ENCODE measurements at regions not wholly inside any gene's neighbourhood (a gene's known extent, or its start where the extent isn't known, plus 50 kb on each side); places are given as distances from the start of the nearest gene placed in this dataset.
A peak's percentile ranks its signal among the peaks of the same experiment; 100 is the strongest.
"Not testable (repeated sequence)": the region's sequence is repeated elsewhere in the genome, so short reads cannot be mapped to it uniquely, and the experiment has no call there.

DNA sequence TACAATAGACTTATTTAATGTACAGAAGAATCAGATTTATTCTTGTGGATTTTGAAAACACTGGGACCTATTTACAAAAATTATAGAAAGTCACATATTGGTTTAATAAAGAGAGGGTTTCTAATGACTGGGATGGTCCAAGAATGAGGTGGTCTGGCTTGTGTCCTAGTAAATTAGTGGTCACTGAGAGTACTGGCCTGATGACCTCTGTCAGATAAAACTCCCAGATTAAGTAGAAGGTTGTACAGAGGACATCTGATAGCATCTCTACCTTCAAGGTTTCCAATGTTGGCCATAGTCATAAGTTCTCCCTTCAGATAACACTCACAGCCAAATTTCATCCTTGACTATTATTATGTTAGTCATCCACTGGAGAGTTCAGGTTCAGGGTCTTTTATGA lies 692.9 kb downstream of the MTRR start:
- Histone ChIP-seq H3K36me3 (ENCODE audit: control insufficient read depth, insufficient read depth, low read length) (no peaks in the 10 kb centered on the region), H3K4me3 (ENCODE audit: low read length) (no peak overlapping the region), H3K27ac (ENCODE audit: low read depth, low read length) (no peak overlapping the region), H3K9me3 (ENCODE audit: control insufficient read depth, low read length) (no peaks in the 10 kb centered on the region), H3K27me3 (ENCODE audit: control insufficient read depth, insufficient read depth, low read length, poor library complexity, severe bottlenecking) (no peaks in the 10 kb centered on the region), H3K4me1 (ENCODE audit: control insufficient read depth, insufficient read depth, low read length) (no peaks in the 10 kb centered on the region), H3K9ac (ENCODE audit: extremely low read depth, low read length, poor library complexity, severe bottlenecking) (no peak overlapping the region)
- Mint-ChIP-seq H3K27ac (no peak overlapping the region), H3K4me1 (no peaks in the 10 kb centered on the region), H3K9me3 (no peaks in the 10 kb centered on the region), H3K36me3 (ENCODE audit: low read depth) (no peaks in the 10 kb centered on the region), H3K27me3 (ENCODE audit: insufficient read depth) (no peaks in the 10 kb centered on the region), H3K4me3 (no peak overlapping the region)
- TF ChIP-seq, protein P1, sequence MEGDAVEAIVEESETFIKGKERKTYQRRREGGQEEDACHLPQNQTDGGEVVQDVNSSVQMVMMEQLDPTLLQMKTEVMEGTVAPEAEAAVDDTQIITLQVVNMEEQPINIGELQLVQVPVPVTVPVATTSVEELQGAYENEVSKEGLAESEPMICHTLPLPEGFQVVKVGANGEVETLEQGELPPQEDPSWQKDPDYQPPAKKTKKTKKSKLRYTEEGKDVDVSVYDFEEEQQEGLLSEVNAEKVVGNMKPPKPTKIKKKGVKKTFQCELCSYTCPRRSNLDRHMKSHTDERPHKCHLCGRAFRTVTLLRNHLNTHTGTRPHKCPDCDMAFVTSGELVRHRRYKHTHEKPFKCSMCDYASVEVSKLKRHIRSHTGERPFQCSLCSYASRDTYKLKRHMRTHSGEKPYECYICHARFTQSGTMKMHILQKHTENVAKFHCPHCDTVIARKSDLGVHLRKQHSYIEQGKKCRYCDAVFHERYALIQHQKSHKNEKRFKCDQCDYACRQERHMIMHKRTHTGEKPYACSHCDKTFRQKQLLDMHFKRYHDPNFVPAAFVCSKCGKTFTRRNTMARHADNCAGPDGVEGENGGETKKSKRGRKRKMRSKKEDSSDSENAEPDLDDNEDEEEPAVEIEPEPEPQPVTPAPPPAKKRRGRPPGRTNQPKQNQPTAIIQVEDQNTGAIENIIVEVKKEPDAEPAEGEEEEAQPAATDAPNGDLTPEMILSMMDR (conservative IDR thresholded peaks at IDR 0.05), result no peak
- no peak for DNase-seq

DNA sequence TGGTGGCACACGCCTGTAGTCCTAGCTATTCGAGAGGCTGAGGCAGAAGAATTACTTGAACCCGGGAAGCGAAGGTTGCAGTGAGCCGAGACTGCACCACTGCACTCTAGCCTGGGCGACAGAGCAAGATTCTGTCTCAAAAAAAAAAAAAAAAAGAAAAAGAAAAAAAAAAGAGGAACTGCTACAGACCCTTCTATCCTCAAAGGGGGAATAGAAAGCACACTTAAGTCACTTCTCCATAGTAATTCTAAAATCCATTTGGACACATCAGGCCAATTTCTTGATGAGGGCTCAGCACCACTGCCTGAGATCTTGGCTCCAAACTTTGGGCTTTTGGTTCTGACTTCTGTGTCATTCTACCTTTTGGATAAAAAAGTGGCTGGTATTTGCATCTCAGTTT lies 694.6 kb downstream of the MTRR start:
- H3K27ac Mint-ChIP-seq; H3K4me3 Mint-ChIP-seq; H3K36me3 Mint-ChIP-seq (ENCODE audit: low read depth); H3K4me3 ChIP-seq (ENCODE audit: low read length); H3K4me1 ChIP-seq (ENCODE audit: control insufficient read depth, insufficient read depth, low read length); H3K4me1 Mint-ChIP-seq; H3K27me3 Mint-ChIP-seq (ENCODE audit: insufficient read depth); H3K36me3 ChIP-seq (ENCODE audit: control insufficient read depth, insufficient read depth, low read length); DNase-seq; H3K27ac ChIP-seq (ENCODE audit: low read depth, low read length); H3K9me3 Mint-ChIP-seq; H3K9ac ChIP-seq (ENCODE audit: extremely low read depth, low read length, poor library complexity, severe bottlenecking); H3K9me3 ChIP-seq (ENCODE audit: control insufficient read depth, low read length); H3K27me3 ChIP-seq (ENCODE audit: control insufficient read depth, insufficient read depth, low read length, poor library complexity, severe bottlenecking): not testable (repeated sequence)
- 74 to 79% methylated on average over 6 of the region's 6 CpGs for WGBS, 2 experiments (ENCODE audit: insufficient coverage in 1 of 2, insufficient read length in 1 of 2)

DNA sequence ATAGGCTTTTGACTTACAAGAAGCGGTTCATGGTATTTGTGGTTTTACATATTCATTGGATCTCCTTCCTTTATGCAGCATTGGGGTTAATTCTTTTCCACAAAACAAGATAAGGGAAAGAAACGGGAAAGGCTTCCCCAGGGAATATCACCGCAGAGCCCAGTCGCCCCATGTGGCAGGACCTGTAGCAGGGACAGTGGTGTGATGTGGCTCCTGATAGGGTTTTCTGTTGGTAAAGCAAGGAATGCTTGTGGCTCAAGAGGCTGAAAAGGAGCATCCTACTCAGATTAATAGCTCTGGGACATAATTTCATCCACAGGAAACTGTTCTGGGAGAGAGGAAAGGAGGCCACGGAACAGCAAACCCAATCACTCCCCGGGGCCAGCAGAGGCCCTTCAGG lies 699.9 kb downstream of the MTRR start:
- peaks cover 5% of the 10 kb centered on the region for H3K4me1 Mint-ChIP-seq
- no peak overlapping the region for H3K27ac Mint-ChIP-seq
- Histone ChIP-seq H3K36me3 (ENCODE audit: control insufficient read depth, insufficient read depth, low read length) (no peaks in the 10 kb centered on the region), H3K4me3 (ENCODE audit: low read length) (no peak overlapping the region), H3K9me3 (ENCODE audit: control insufficient read depth, low read length) (no peaks in the 10 kb centered on the region), H3K4me1 (ENCODE audit: control insufficient read depth, insufficient read depth, low read length) (no peaks in the 10 kb centered on the region), H3K27ac (ENCODE audit: low read depth, low read length) (no peak overlapping the region), H3K27me3 (ENCODE audit: control insufficient read depth, insufficient read depth, low read length, poor library complexity, severe bottlenecking) (no peaks in the 10 kb centered on the region), H3K9ac (ENCODE audit: extremely low read depth, low read length, poor library complexity, severe bottlenecking) (no peak overlapping the region)
- DNase-seq, result peak; percentile 53
- TF ChIP-seq, protein P1 (conservative IDR thresholded peaks at IDR 0.05), result no peak
- WGBS, 2 experiments (ENCODE audit: insufficient coverage in 1 of 2, insufficient read length in 1 of 2), result 77 to 89% methylated on average over 3 to 6 of the region's 6 CpGs
- no peaks in the 10 kb centered on the region for H3K9me3 Mint-ChIP-seq
- no peaks in the 10 kb centered on the region for H3K36me3 Mint-ChIP-seq (ENCODE audit: low read depth)
- H3K27me3 Mint-ChIP-seq (ENCODE audit: insufficient read depth), result peaks cover 2% of the 10 kb centered on the region
- no peak overlapping the region for H3K4me3 Mint-ChIP-seq

DNA sequence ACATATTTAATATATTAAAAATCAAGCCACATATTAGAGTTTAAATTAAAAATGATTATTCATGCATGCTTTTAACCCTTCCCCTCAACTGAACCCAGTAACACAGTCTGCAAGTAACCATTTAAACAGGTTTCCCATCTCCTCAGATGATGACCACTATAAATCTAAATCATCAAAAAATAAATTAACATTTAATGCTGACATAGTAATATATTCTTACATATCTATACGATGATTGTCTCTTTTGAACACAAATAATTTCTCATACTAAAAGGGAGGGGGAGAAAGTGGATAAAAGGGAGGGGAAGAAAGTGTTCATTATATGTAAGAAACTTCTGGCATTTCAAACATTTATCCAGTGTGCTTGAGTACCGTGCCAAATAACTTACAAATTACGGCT lies 701.6 kb downstream of the MTRR start:
- H3K9me3 Mint-ChIP-seq, result no peaks in the 10 kb centered on the region
- H3K36me3 Mint-ChIP-seq (ENCODE audit: low read depth), result no peaks in the 10 kb centered on the region
- no peak overlapping the region for H3K27ac Mint-ChIP-seq
- H3K4me3 Mint-ChIP-seq, result no peak overlapping the region
- H3K9me3 ChIP-seq (ENCODE audit: control insufficient read depth, low read length), result no peaks in the 10 kb centered on the region
- no peak overlapping the region for H3K9ac ChIP-seq (ENCODE audit: extremely low read depth, low read length, poor library complexity, severe bottlenecking)
- 60% methylated on average over 2 of the region's 3 CpGs; no CpG with 5 or more reads in 1 of the 2 experiments for WGBS, 2 experiments (ENCODE audit: insufficient coverage in 1 of 2, insufficient read length in 1 of 2)
- no peaks in the 10 kb centered on the region for H3K36me3 ChIP-seq (ENCODE audit: control insufficient read depth, insufficient read depth, low read length)
- no peaks in the 10 kb centered on the region for H3K4me1 ChIP-seq (ENCODE audit: control insufficient read depth, insufficient read depth, low read length)
- H3K27me3 ChIP-seq (ENCODE audit: control insufficient read depth, insufficient read depth, low read length, poor library complexity, severe bottlenecking), result no peaks in the 10 kb centered on the region
- H3K4me1 Mint-ChIP-seq, result peaks cover 5% of the 10 kb centered on the region
- H3K27me3 Mint-ChIP-seq (ENCODE audit: insufficient read depth), result peaks cover 2% of the 10 kb centered on the region
- TF ChIP-seq, protein P1 (conservative IDR thresholded peaks at IDR 0.05), result no peak
- no peak overlapping the region for H3K27ac ChIP-seq (ENCODE audit: low read depth, low read length)
- DNase-seq, result no peak
- H3K4me3 ChIP-seq (ENCODE audit: low read length), result no peak overlapping the region

Data from endodermal cell (in vitro differentiated cells).